ENCODE measurements at regions not wholly inside any gene's neighbourhood (a gene's known extent, or its start where the extent isn't known, plus 50 kb on each side); places are given as distances from the start of the nearest gene placed in this dataset.

GRCh38 chr5:114649878-114650277 is 288.0 kb downstream of the KCNN2 start:
- Histone ChIP-seq H3K79me2 (ENCODE audit: control insufficient read depth, insufficient read depth, low read length) (no peaks in the 10 kb centered on the region), H3K4me1 (ENCODE audit: control insufficient read depth, extremely low read depth, insufficient read depth, low read length) (no peaks in the 10 kb centered on the region), H3K4me2 (ENCODE audit: control insufficient read depth, extremely low read depth, insufficient read depth, low read depth, low read length) (no peak overlapping the region), H3K27me3 (ENCODE audit: control insufficient read depth, extremely low read depth, insufficient read depth, low read length) (no peaks in the 10 kb centered on the region), H2AFZ (ENCODE audit: control insufficient read depth, low read length) (no peak overlapping the region), H4K20me1 (ENCODE audit: control insufficient read depth, extremely low read depth, insufficient read depth, low read length) (no peaks in the 10 kb centered on the region), H3K9me1 (ENCODE audit: control insufficient read depth, extremely low read depth, insufficient read depth, low read length) (no peaks in the 10 kb centered on the region), H3K4me3 (ENCODE audit: control insufficient read depth in 2 of 3, extremely low read depth in 1 of 3, insufficient read depth in 2 of 3, low read depth in 1 of 3, low read length in 3 of 3) (no peak overlapping the region), H3K9me3 (ENCODE audit: control insufficient read depth, low read depth, low read length) (no peaks in the 10 kb centered on the region), H3K27ac (ENCODE audit: control insufficient read depth, insufficient read depth, low read length) (no peak overlapping the region), H3K9ac (ENCODE audit: control insufficient read depth, extremely low read depth, insufficient read depth, low read length) (no peak overlapping the region), H3K36me3 (ENCODE audit: control insufficient read depth in 2 of 2, extremely low read depth in 1 of 2, insufficient read depth in 2 of 2, low read length in 2 of 2) (no peaks in the 10 kb centered on the region)
- no peak for FAIRE-seq
- no peak for DNase-seq (ENCODE audit: low read depth, low spot score)
- no peak for TF ChIP-seq CTCF (optimal IDR thresholded peaks at IDR 0.05 in 1 of 3, IDR thresholded peaks at IDR 0.05 in 1 of 3, conservative IDR thresholded peaks at IDR 0.05 in 1 of 3; ENCODE audit: extremely low read depth in 1 of 3, insufficient read depth in 2 of 3, low read length in 3 of 3)
- TF ChIP-seq EZH2 (IDR thresholded peaks at IDR 0.05; ENCODE audit: low read length): no peak
- dilution Hi-C loops (cut with MboI; ENCODE audit: extremely low pct_ligation_motif_present, low sequenced_read_pairs): no loop called here

- H3K27me3 ChIP-seq (ENCODE audit: control insufficient read depth, extremely low read depth, insufficient read depth, low read length): no peaks in the 10 kb centered on the region
- DNase-seq (ENCODE audit: low read depth, low spot score): no peak
- no peaks in the 10 kb centered on the region for H4K20me1 ChIP-seq (ENCODE audit: control insufficient read depth, extremely low read depth, insufficient read depth, low read length)
- H3K4me1 ChIP-seq (ENCODE audit: control insufficient read depth, extremely low read depth, insufficient read depth, low read length): no peaks in the 10 kb centered on the region
- H3K9me3 ChIP-seq (ENCODE audit: control insufficient read depth, low read depth, low read length): no peaks in the 10 kb centered on the region
- no peak for TF ChIP-seq EZH2 (IDR thresholded peaks at IDR 0.05; ENCODE audit: low read length)
- no peak for TF ChIP-seq CTCF (optimal IDR thresholded peaks at IDR 0.05 in 1 of 3, IDR thresholded peaks at IDR 0.05 in 1 of 3, conservative IDR thresholded peaks at IDR 0.05 in 1 of 3; ENCODE audit: extremely low read depth in 1 of 3, insufficient read depth in 2 of 3, low read length in 3 of 3)
- FAIRE-seq: no peak
- no peaks in the 10 kb centered on the region for H3K9me1 ChIP-seq (ENCODE audit: control insufficient read depth, extremely low read depth, insufficient read depth, low read length)
- dilution Hi-C loops (cut with MboI; ENCODE audit: extremely low pct_ligation_motif_present, low sequenced_read_pairs): no loop called here
- no peaks in the 10 kb centered on the region for H3K79me2 ChIP-seq (ENCODE audit: control insufficient read depth, insufficient read depth, low read length)
- no peaks in the 10 kb centered on the region for H3K36me3 ChIP-seq (ENCODE audit: control insufficient read depth in 2 of 2, extremely low read depth in 1 of 2, insufficient read depth in 2 of 2, low read length in 2 of 2)
- H3K9ac ChIP-seq (ENCODE audit: control insufficient read depth, extremely low read depth, insufficient read depth, low read length): no peak overlapping the region
- H3K27ac ChIP-seq (ENCODE audit: control insufficient read depth, insufficient read depth, low read length): no peak overlapping the region
- no peak overlapping the region for H2AFZ ChIP-seq (ENCODE audit: control insufficient read depth, low read length)
- H3K4me3 ChIP-seq (ENCODE audit: control insufficient read depth in 2 of 3, extremely low read depth in 1 of 3, insufficient read depth in 2 of 3, low read depth in 1 of 3, low read length in 3 of 3): no peak overlapping the region
- H3K4me2 ChIP-seq (ENCODE audit: control insufficient read depth, extremely low read depth, insufficient read depth, low read depth, low read length): no peak overlapping the region
Observed at GRCh38 chr5:114648940-114649339, 287.1 kb downstream of the KCNN2 start.
